ENCODE measurements at regions not wholly inside any gene's neighbourhood (a gene's known extent, or its start where the extent isn't known, plus 50 kb on each side); places are given as distances from the start of the nearest gene placed in this dataset.
"Not testable (repeated sequence)": the region's sequence is repeated elsewhere in the genome, so short reads cannot be mapped to it uniquely, and the experiment has no call there.

DNA sequence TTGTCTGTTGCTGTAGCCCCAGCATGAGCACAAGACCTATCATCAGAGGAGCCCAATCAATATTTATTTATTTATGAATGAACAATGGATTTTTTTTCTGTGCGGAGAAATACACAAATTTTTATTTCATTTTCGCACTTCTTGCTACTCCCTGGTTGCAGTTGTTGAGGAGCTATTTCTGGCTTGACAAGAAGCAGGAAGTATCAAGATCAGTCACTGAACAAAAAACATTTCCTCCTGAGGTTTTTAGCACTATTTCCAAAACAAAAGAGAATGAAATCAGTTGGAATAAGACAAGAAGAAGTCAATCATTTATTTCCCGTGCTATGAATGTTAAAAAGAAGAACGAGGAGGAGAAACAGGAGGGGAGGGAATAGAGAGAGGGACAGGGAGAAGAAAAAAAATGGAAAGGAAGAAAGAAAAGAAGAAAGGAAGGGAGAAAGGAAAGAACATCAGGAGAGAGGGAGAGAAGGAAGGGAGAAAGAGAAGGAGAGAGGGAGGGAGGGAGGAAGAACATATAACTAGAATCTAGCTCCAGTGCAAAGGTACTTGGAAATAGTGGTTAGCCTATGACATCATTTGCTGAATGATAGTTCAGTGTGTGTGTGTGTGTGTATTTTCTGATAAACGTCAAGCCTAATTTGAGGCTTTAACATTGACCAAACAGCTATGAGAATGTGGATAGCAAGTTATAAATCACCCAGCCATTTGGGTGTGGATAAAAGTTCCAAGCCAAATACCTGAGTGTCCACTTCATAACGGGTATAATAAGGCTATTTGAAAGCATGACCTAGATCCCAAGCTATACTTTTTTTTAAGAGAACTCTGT, 586.0 kb downstream of the EBF1 start:
- DNase-seq, result no peak

DNA sequence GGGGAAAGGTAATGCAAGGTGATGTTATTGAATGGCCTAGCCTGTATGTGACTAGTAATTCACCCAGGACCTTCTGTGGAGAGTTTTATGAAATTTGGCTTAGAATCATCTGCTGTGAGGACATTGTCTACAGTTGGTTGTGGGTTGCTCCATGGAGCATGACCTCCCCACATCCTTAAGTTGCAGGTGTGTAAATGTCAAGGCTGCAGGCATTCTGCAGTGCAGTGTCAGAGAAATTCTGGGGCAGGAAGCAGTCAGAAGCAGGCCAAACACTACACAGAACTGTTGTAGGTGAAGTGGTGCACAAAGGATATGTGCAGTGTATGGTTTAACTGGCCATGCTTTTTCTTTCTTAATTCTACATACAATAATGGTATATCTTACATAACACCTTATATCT, 588.3 kb downstream of the EBF1 start:
- DNase-seq, result no peak

DNA sequence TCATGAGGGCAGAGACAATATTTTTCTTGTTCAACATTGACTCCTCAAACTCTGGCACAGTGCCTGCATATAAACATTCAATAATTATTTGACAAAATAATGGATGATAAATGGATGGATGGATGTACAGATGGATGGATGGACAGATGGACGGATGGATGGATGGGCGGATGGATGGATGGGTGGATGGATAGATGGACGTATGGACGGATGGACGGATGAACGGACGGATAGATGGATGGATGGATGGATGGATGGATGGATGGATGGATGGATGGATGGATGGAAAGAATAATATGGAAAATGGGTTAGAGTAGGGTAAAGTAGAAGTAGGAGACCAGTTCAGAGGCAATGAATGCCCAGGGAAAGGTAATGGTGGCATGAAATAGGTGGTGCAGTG, 589.2 kb downstream of the EBF1 start:
- no peak for DNase-seq

DNA sequence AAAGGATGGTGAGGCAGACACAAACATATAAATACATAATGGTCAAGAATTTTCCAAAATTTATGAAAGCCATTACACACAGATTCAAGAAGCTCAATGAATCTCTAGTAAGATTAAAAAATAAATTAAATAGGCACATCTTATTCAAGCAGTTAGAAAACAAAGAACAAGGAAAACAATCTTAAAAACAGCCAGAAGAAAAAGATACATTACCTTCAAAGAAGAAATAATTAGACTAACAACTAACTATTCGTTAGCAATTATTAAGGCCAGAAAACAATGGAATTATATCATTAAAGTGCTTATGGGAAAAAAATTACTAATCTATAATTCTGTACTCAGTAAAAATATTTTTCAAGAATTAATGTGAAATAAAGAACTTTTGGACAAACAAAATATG, 593.1 kb downstream of the EBF1 start:
- no peak for DNase-seq

DNA sequence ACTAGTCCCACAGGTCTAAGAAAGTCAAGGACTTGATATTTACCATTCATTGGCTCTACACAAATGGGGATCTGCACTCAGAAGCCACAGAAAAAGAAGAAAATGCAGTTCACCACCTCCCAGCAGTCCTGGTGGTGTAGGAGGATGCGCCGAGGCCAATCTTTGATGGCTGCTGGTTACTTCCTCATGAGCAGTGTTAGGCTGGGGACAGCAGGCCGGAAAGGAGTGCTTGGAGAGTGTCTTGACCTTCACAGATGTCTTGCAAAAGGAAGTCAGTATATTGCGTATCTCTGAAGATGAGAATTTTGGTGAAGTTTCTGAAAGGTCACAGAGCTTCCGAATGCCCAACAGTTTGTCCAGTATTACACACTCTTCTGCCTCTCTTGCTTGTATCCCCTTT, 597.0 kb downstream of the EBF1 start:
- DNase-seq, result no peak

DNA sequence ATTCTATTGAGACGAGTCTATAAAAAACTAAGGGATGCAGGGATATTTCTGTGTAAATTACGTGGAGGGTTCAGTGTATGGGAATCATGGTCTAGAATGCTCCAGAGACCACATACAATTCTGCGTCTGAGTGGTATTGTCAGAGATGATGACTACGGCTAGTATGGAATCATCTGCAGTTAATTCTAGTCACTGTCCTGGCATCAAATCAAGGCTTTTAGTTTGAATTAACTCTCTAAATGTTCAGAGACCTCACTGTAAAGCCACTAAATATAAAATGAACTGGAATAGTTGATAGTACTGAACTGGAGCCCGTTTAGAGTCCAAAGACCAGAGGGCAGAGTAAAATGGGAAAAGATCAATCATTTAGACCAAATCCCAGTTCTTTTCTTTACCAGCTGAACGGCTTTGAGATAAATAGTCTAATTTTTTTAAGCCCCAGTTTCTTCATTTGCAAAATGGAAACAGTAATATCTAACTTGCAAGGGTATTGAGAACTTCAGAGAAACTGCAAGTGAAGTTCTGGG, 599.8 kb downstream of the EBF1 start:
- DNase-seq, result no peak

DNA sequence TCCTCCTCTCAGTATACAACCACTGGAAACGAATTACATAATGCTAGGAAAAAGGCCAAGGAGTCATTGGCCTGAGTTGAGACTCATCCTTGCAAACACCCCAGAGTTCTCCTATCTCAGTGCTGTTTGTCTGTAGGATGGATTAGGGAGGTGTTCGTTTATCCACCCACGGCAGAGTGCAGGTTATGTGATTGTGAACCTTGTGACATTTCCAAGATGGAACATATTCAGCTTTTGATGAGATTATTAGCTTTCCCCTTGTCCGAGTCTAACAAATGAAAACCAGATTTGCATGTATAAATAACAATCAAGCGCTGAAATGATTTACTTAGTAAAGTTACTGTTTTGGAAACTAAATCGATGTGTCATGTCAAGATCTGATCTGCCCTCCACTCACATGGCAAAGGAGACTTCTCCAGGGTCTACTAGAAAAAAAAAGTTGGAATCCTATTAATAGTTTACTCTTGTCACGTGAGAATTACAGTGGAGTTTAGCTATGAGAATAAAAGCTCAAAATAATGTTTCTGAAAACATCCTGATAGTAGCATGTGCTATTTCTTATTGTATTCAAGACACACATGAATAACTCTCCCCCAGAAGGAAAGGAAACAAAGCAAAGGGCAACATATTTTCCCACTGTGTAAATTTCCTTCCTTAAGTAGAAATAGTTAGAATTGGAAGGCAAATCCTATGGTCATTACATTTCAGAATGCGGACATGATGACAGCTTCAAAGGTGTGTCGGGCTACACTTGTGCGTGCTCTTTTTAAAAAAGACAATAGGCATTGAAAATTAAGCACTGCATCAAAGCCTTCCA, 600.4 kb downstream of the EBF1 start:
- DNase-seq, result peak; percentile 40

DNA sequence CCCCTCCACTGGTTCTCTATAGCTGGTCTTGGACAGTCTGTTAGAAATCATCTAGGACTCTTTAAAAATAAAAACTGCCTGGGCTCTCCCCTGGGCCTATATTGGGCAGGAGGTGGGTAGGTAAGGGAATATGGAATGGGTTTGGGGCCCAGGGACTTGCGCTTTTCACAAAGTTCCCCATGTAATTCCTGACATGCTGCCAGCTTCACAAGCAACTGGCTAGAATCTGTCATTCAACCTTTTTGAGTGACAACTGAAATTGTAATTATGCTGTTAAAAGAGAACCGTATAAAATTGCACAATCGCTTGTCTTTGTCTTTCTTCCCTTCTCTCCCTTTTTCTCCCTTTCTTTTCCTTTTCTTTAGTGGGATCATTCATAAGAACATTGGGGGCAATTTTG, 603.1 kb downstream of the EBF1 start:
- no peak for DNase-seq

DNA sequence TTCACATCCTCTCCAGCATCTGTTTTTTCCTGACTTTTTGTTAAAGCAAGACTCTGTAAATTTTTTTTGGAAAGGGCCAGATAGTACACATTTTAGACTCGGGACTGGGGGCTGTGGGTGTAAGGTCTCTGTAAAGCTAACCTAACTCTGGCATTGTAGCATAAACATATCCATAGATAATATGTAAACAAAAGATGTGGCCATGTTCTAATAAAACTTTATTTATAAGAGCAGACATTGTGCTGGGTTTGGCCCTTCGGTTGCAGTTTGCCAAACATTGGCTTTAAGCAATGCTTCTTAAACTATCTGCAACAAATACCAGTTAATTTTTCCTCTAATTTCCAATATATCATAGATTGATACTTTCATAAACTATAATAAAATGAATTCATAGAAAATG, 605.2 kb downstream of the EBF1 start:
- no peak for DNase-seq

DNA sequence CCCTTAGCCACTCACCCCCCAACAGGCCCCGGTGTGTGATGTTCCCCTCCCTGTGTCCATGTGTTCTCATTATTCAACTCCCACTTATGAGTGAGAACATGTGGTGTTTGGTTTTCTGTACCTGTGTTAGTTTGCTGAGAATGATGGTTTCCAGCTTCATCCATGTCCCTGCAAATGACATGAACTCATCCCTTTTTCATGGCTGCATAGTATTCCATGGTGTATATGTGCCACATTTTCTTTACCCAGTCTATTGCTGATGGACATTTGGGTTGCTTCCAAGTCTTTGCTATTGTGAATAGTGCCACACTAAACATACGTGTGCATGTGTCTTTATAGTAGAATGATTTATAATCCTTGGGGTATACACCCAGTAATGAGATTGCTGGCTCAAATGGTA, 605.7 kb downstream of the EBF1 start:
- DNase-seq, result not testable (repeated sequence)

DNA sequence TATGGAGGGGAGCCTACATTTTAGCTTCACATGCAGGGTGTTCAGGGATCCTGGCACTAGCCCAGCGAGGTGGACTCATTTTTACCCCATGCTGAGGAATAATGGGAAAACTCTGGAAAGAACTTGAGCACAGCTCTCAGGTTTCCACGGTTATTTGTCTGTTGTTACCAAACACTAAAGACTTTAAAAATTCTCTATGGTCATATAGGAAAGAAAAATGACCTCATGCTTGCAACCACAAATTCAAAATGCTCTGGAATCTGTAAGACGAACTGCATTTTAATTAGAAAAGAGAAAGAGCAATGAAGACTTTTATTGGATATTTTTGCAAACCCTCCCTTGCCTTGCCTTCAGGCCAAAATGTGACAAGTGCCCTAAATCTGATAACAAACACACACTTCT, 606.9 kb downstream of the EBF1 start:
- no peak for DNase-seq

DNA sequence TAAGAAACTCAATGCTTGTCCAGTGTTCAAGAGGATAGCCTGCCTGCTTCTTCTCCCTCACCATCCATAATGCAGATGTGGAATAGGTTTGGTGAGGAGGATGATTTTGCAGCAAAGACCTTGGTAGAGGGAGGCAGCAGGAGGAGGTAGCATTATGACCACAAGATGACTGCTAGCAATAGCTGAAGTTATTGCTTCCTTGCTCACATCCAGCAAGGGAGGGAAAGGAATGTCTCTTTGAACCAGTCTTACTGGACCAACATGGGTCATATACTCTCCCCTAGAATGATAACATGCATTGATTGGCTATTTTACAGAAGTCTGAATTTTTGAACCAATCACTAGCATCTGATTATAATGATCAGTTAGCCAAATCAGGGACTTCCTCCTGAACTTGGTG, 607.6 kb downstream of the EBF1 start:
- DNase-seq, result no peak

DNA sequence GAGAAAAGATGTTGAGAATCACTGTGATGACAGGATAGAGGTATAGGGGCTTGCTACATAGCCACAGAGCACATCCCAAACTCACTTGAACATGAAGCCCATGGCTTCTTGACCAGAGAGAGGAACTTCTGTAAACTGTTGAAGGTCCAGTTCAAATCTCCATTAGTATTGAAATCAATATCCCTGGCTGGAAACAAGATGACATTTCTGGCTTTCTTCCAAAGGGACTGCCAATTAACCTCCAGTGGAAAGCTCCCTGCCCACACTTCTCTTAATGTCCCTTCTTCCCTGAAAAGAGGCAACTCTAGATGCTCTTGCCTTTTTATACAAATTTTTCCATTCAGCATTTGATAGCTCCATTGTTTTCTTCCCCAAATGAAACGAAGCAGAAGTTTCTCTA, 612.1 kb downstream of the EBF1 start:
- no peak for DNase-seq

DNA sequence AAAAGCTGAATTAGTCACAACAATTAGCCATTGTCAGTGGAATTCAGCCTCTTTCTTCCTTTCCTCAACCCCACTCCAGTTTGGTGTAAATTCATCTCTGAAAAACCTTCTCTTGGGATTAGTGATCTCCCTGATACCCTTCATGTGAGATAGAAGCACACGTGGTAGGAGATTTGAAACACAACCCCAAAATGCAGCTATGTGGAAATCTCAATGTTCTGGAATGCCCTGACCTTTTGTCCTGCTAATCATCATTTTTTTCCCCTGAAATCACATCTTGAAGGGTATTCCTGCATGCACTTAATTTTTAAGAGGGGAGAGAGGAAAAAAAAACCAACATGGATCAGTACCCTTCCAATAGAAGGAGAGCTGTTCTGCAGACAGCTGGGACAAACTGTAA, 612.6 kb downstream of the EBF1 start:
- no peak for DNase-seq

DNA sequence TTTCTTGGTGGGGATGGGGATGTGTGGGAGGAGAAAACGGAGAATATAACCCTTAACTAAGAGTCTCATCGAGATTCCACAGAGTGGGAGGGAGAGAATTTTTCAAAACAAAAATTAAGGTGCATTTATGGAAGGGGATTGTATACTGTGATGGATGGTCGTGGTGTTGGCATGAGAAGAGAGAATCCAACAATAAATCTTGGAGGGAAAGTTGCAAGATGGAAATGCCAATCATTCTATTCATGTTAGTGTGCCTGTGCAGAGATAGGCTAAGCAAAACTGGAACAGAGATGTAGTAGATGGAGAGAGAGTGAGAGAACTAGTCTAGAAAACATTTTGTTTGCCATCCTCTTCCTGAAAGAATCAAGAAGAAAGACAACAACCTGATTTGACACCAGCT, 613.1 kb downstream of the EBF1 start:
- no peak for DNase-seq

DNA sequence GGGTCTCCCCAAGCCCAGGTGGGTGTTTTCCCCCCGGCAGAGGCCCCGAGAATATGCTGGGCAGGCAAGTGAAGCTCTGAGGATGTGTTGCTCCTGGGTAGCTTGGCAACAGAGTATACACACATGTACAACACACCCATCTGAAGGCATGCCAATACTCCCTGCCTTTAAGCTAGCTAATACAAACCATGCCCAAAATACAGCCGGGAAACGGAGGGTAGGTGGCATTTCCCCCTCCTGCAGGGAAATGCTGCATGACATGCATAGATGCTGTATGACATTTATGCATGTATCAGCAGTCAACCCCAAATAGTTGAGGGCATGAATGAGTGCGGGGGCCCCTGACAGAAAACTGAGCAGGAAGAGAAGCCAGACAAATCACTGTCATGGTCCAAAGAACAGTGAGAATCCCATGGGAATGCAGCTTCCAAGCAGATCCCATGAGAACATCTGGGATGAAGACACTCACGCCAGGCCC, 614.1 kb downstream of the EBF1 start:
- DNase-seq, result peak; percentile 90

DNA sequence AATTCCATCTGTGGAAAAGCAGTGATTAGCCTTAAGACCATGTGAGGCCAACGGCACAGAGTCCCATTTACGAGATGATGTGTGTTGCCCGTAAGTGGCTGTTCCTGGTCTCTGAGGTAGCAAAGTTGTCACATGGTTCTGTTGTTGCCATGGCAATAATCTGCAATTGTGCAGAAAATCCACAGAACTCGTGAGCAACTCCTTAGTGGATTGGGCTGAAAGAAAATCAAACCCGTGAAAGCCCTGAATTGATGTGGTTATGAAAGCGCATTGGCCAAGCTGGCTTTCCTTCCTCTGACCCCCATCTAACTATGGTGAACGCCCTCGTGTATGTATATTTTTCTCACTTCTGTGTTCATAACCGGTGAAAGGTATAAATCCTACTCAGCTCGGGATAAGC, 614.7 kb downstream of the EBF1 start:
- DNase-seq, result no peak

DNA sequence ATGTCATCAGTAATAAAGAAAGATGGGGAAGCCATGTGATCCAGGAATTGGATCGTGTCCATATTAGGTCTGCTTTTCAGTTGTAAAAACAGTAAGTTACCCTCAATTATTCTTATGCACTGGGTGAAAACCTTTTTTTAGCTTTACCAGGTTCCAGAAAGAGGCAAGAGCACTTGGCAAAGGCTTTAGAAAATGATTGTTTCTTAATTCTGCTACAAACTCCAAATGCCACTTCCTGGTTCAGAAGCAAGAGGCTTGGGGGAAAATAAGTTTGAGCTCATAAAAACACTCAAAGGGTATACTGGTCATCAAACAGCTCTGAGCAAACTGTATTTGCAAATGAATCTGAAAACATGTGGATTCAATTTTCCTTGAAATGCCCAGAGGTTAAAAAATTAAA, 615.6 kb downstream of the EBF1 start:
- no peak for DNase-seq

DNA sequence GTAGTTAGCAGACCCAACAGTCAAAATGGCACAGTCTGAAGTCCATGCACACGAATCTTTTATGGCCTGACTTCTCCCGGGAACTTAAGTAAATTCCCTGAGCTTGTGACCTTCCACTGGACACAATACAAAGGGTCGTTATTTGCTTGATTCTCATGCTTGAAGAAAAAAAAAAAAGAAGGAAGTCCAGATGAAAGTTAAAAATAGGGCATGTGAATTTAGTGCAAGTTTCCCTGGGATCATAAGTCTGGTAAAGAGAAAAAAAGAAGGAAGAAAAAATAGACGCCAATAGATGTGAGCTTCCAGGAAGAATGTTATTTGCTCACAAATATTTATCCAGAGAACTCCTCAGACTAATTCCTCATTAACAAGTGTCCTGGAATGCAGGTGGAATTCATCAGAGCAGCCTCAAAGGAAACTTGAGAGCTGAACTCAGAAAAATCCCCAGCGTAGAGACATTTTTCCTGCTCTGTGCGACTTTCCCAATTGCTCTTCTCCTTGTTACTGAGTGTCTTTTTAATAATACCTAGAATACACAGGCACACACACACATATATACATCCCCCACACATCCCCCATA, 616.3 kb downstream of the EBF1 start:
- peak; percentile 72 for DNase-seq

DNA sequence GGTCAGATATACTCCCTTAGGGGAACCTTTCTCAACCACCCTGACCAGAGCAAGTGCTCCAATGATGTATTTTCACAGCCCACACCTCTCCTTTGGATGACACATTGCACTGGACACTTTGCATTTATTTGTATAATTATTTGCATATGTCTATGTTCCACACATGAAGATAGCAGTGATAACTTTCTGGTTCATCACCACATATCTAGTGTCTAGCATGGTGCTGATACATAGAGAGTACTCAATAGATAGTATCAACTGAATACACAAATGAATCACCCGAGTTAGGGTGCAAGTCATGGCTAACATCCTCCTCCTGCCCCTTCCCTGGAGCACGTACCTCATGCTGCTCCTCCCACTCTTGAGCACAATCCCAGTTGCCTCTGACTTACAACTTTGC, 617.6 kb downstream of the EBF1 start:
- no peak for DNase-seq

DNA sequence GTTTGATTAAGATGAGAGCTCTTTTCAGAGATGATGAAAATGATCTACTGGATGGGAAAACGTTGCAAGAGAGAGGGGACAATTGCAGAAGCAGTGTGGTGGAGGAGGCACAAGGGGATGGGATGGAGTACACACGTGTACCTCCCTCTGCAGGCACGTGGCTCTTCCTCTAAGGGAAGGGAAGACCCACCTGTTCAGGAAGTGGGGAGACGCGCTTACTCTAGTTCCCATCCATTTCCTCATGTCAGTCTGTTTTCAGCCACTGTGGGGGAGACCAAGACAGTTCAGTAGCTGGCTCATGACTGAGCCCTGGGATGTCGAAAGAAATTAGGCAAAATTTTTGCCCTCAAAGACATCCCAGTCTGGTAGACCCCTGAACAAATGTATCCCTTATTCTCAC, 619.2 kb upstream of the CLINT1 start:
- DNase-seq, result no peak

DNA sequence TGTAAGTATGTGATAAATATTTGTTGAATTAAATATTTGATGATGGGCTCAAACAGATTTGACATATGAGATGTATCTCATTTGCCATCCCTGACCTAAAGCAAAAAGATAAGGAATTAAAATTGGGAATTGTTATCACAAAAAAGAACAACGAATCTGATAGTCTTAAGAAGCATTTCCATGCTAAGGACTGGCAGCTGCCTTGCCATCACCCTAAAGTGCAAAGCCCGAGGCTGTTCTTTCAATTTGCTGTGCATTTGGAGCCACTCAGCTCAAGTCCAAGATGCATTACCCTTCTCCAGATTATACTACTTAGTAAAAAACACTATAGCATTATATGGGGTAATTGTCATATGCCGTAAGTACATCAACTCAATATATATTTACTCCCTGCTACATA, 618.3 kb upstream of the CLINT1 start:
- DNase-seq, result no peak

DNA sequence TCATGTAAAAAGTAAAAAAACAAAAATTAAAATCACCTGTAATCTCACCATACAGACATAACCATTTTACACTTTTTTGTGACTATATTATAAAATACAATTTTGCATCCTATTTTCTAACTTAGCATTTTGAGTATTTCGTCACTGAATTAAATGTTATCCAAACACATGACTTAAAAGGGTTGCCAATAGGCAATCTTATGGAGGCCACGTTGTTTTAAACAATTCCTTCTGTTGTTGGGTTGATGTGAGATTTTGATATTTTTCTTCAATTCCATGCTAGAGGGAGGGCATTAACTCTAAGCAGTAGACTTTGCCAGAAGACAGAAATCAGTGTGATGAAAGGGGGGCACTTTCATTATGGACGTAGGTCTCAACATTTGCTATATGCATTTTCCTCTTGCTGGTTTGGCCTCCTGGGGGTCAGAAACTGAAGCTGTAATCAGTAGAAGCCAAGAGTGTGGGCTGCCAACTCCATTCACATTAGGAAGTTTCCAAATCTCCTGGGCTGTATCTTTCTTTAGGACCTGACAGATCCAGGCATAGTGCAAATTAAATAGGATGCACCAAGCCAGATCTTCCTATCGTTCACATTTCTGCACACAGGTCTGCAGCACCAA, 614.2 kb upstream of the CLINT1 start:
- no peak for DNase-seq

Data from kidney glomerular epithelial cell (primary cell).